Fibroblast of lung (primary cell): ENCODE measurements at regions not wholly inside any gene's neighbourhood (a gene's known extent, or its start where the extent isn't known, plus 50 kb on each side); places are given as distances from the start of the nearest gene placed in this dataset.

Experiments
- CTCF ChIP-seq, 2 donors: IDR thresholded peaks in 1 of 2; conservative IDR thresholded peaks in 1 of 2; 1 replicate in 1 of 2; 2 replicates in 1 of 2; pipeline ENCODE4 v1.5.1; 2011 to 2012; ENCODE audit warnings: low read length in 2 of 2, control low read depth in 1 of 2, inconsistent platforms in 1 of 2, low read depth in 1 of 2, mild to moderate bottlenecking in 1 of 2
- EZH2 ChIP-seq: IDR thresholded peaks from 2 replicates; pipeline ENCODE4 v1.5.1; 2012; ENCODE audit warnings: low read length, control low read depth, mild to moderate bottlenecking; ENCODE audit errors: missing control alignments

GRCh38 chr11:38809521-38809920 is 2211.5 kb upstream of the RAG2 start:
- TF ChIP-seq CTCF (conservative IDR thresholded peaks at IDR 0.05 in 1 of 2, IDR thresholded peaks at IDR 0.05 in 1 of 2; ENCODE audit: low read depth in 1 of 2, low read length in 2 of 2) (no peak), EZH2 (no peak)
